BLaER1 (cell line): ENCODE measurements at regions not wholly inside any gene's neighbourhood (a gene's known extent, or its start where the extent isn't known, plus 50 kb on each side); places are given as distances from the start of the nearest gene placed in this dataset.

Experiments used
- H3K27ac ChIP-seq: shearing (Covaris generic); formaldehyde crosslinking; 2 replicates; pipeline ENCODE4 v1.8.1; 2022
- H3K27me3 ChIP-seq: shearing (Covaris generic); formaldehyde crosslinking; 2 replicates; pipeline ENCODE4 v1.8.1; 2022
- H3K36me3 ChIP-seq: shearing (Covaris generic); formaldehyde crosslinking; 2 replicates; pipeline ENCODE4 v1.8.1; 2022
- H3K4me1 ChIP-seq: shearing (Covaris generic); formaldehyde crosslinking; 2 replicates; pipeline ENCODE4 v1.8.1; 2022
- H3K4me2 ChIP-seq: shearing (Covaris generic); formaldehyde crosslinking; 2 replicates; pipeline ENCODE4 v1.8.1; 2022
- H3K4me3 ChIP-seq: shearing (Covaris generic); formaldehyde crosslinking; 2 replicates; pipeline ENCODE4 v1.8.1; 2022
- H3K9ac ChIP-seq: shearing (Covaris generic); formaldehyde crosslinking; 2 replicates; pipeline ENCODE4 v1.8.1; 2022
- H3K9me3 ChIP-seq: shearing (Covaris generic); formaldehyde crosslinking; 2 replicates; pipeline ENCODE4 v1.8.1; 2022
- H4K20me1 ChIP-seq: shearing (Covaris generic); formaldehyde crosslinking; 2 replicates; pipeline ENCODE4 v1.8.1; 2022
- Cebpa-rat ChIP-seq: shearing (Covaris generic); IDR thresholded peaks from 2 replicates; pipeline ENCODE4 v1.8.1; 2022

GRCh38 chrX:13266641-13267345, 53.1 kb downstream of the ATXN3L start:
- no peak for TF ChIP-seq Cebpa-rat
- Histone ChIP-seq H3K9me3 (peaks cover 4% of the 10 kb centered on the region; the same call in 1 of the 2 replicates), H3K27me3 (0 out of 2 replicates have a peak, but pooled peaks cover 2% of the 10 kb centered on the region), H3K4me1 (no peaks in the 10 kb centered on the region), H3K27ac (no peak overlapping the region), H3K4me2 (no peak overlapping the region), H4K20me1 (no peaks in the 10 kb centered on the region), H3K4me3 (no peak overlapping the region), H3K9ac (no peak overlapping the region), H3K36me3 (no peaks in the 10 kb centered on the region)

GRCh38 chrX:13265549-13266132, 54.2 kb downstream of the ATXN3L start:
- Histone ChIP-seq H3K4me2 (no peak overlapping the region), H3K4me1 (no peaks in the 10 kb centered on the region), H4K20me1 (no peaks in the 10 kb centered on the region), H3K27me3 (0 out of 2 replicates have a peak, but pooled peaks cover 2% of the 10 kb centered on the region), H3K9me3 (peaks cover 4% of the 10 kb centered on the region; the same call in 1 of the 2 replicates), H3K4me3 (no peak overlapping the region), H3K36me3 (no peaks in the 10 kb centered on the region), H3K27ac (no peak overlapping the region), H3K9ac (no peak overlapping the region)
- no peak for TF ChIP-seq Cebpa-rat

GRCh38 chrX:13265111-13265510, 54.7 kb downstream of the ATXN3L start:
- no peak for TF ChIP-seq Cebpa-rat
- Histone ChIP-seq H3K36me3 (no peaks in the 10 kb centered on the region), H3K27ac (no peak overlapping the region), H3K9ac (no peak overlapping the region), H3K9me3 (peaks cover 4% of the 10 kb centered on the region; the same call in 1 of the 2 replicates), H4K20me1 (no peaks in the 10 kb centered on the region), H3K4me3 (no peak overlapping the region), H3K4me1 (no peaks in the 10 kb centered on the region), H3K27me3 (0 out of 2 replicates have a peak, but pooled peaks cover 2% of the 10 kb centered on the region), H3K4me2 (no peak overlapping the region)

- no peak overlapping the region for H3K4me2 ChIP-seq
- 0 out of 2 replicates have a peak, but pooled peaks cover 2% of the 10 kb centered on the region for H3K27me3 ChIP-seq
- no peaks in the 10 kb centered on the region for H4K20me1 ChIP-seq
- H3K4me3 ChIP-seq, result no peak overlapping the region
- no peak overlapping the region for H3K27ac ChIP-seq
- H3K4me1 ChIP-seq, result no peaks in the 10 kb centered on the region
- H3K36me3 ChIP-seq, result no peaks in the 10 kb centered on the region
- H3K9ac ChIP-seq, result no peak overlapping the region
- TF ChIP-seq Cebpa-rat, result no peak
- peaks cover 4% of the 10 kb centered on the region; the same call in 1 of the 2 replicates for H3K9me3 ChIP-seq
Measured at GRCh38 chrX:13263560-13264251, 56.1 kb downstream of the ATXN3L start.

- Histone ChIP-seq H3K27me3 (no peaks in the 10 kb centered on the region), H4K20me1 (no peaks in the 10 kb centered on the region), H3K4me1 (peaks cover 18% of the 10 kb centered on the region), H3K4me3 (no peak overlapping the region), H3K4me2 (no peak overlapping the region), H3K27ac (no peak overlapping the region), H3K9me3 (peaks cover 4% of the 10 kb centered on the region; the same call in 1 of the 2 replicates), H3K9ac (no peak overlapping the region), H3K36me3 (no peaks in the 10 kb centered on the region)
- TF ChIP-seq Cebpa-rat, result no peak
Measured at GRCh38 chrX:13261348-13261747, 58.5 kb downstream of the ATXN3L start.

GRCh38 chrX:13260598-13260997, 59.3 kb downstream of the ATXN3L start:
- peaks cover 21% of the 10 kb centered on the region for H3K4me1 ChIP-seq
- no peak overlapping the region for H3K4me2 ChIP-seq
- H3K9ac ChIP-seq, result no peak overlapping the region
- peaks cover 4% of the 10 kb centered on the region; the same call in 1 of the 2 replicates for H3K9me3 ChIP-seq
- no peak for TF ChIP-seq Cebpa-rat
- no peak overlapping the region for H3K4me3 ChIP-seq
- no peaks in the 10 kb centered on the region for H3K36me3 ChIP-seq
- H4K20me1 ChIP-seq, result no peaks in the 10 kb centered on the region
- no peak overlapping the region for H3K27ac ChIP-seq
- H3K27me3 ChIP-seq, result no peaks in the 10 kb centered on the region

GRCh38 chrX:13258725-13259124, 61.1 kb downstream of the ATXN3L start:
- Histone ChIP-seq H3K27ac (no peak overlapping the region), H3K4me1 (peaks cover 21% of the 10 kb centered on the region), H3K27me3 (no peaks in the 10 kb centered on the region), H4K20me1 (no peaks in the 10 kb centered on the region), H3K4me2 (no peak overlapping the region), H3K9me3 (peaks cover 4% of the 10 kb centered on the region; the same call in 1 of the 2 replicates), H3K4me3 (no peak overlapping the region), H3K36me3 (no peaks in the 10 kb centered on the region), H3K9ac (no peak overlapping the region)
- no peak for TF ChIP-seq Cebpa-rat

- no peak overlapping the region for H3K4me3 ChIP-seq
- peak overlapping the region; percentile 36; the same call in 1 of the 2 replicates for H3K4me2 ChIP-seq
- no peaks in the 10 kb centered on the region for H4K20me1 ChIP-seq
- no peak overlapping the region for H3K27ac ChIP-seq
- H3K27me3 ChIP-seq, result no peaks in the 10 kb centered on the region
- H3K9ac ChIP-seq, result no peak overlapping the region
- no peak for TF ChIP-seq Cebpa-rat
- peaks cover 27% of the 10 kb centered on the region for H3K4me1 ChIP-seq
- no peaks in the 10 kb centered on the region for H3K36me3 ChIP-seq
- H3K9me3 ChIP-seq, result peaks cover 7% of the 10 kb centered on the region
Measured at GRCh38 chrX:13258052-13258444, 61.8 kb downstream of the ATXN3L start.

- Histone ChIP-seq H3K4me1 (peaks cover 30% of the 10 kb centered on the region), H3K27ac (no peak overlapping the region), H3K9me3 (peaks cover 9% of the 10 kb centered on the region), H3K27me3 (no peaks in the 10 kb centered on the region), H3K4me2 (peak overlapping the region; percentile 65), H4K20me1 (no peaks in the 10 kb centered on the region), H3K9ac (no peak overlapping the region), H3K36me3 (no peaks in the 10 kb centered on the region), H3K4me3 (no peak overlapping the region)
- no peak for TF ChIP-seq Cebpa-rat
Measured at GRCh38 chrX:13257223-13258051, 62.4 kb downstream of the ATXN3L start.
